ENCODE measurements at regions not wholly inside any gene's neighbourhood (a gene's known extent, or its start where the extent isn't known, plus 50 kb on each side); places are given as distances from the start of the nearest gene placed in this dataset.

GRCh38 chr5:174282391-174282790, 236.9 kb downstream of the NSG2 start:
- no peak for DNase-seq (ENCODE audit: extremely low read depth in 1 of 2, low read depth in 1 of 2)

GRCh38 chr5:174283211-174284005, 237.9 kb downstream of the NSG2 start:
- DNase-seq (ENCODE audit: extremely low read depth in 1 of 2, low read depth in 1 of 2): no peak

GRCh38 chr5:174284873-174285272, 239.4 kb downstream of the NSG2 start:
- no peak for DNase-seq (ENCODE audit: extremely low read depth in 1 of 2, low read depth in 1 of 2)

GRCh38 chr5:174287761-174288160, 242.3 kb downstream of the NSG2 start:
- DNase-seq (ENCODE audit: extremely low read depth in 1 of 2, low read depth in 1 of 2): no peak

- no peak for DNase-seq (ENCODE audit: extremely low read depth in 1 of 2, low read depth in 1 of 2)
Measured at GRCh38 chr5:174288439-174288838, 242.9 kb downstream of the NSG2 start.

- DNase-seq (ENCODE audit: extremely low read depth in 1 of 2, low read depth in 1 of 2): no peak
Measured at GRCh38 chr5:174291162-174291561, 245.7 kb downstream of the NSG2 start.

- no peak for DNase-seq (ENCODE audit: extremely low read depth in 1 of 2, low read depth in 1 of 2)
Measured at GRCh38 chr5:174292348-174292747, 246.8 kb downstream of the NSG2 start.

GRCh38 chr5:174293006-174293405, 247.5 kb downstream of the NSG2 start:
- DNase-seq (ENCODE audit: extremely low read depth in 1 of 2, low read depth in 1 of 2): no peak

GRCh38 chr5:174293481-174293880, 248.0 kb downstream of the NSG2 start:
- DNase-seq (ENCODE audit: extremely low read depth in 1 of 2, low read depth in 1 of 2): no peak

DNA sequence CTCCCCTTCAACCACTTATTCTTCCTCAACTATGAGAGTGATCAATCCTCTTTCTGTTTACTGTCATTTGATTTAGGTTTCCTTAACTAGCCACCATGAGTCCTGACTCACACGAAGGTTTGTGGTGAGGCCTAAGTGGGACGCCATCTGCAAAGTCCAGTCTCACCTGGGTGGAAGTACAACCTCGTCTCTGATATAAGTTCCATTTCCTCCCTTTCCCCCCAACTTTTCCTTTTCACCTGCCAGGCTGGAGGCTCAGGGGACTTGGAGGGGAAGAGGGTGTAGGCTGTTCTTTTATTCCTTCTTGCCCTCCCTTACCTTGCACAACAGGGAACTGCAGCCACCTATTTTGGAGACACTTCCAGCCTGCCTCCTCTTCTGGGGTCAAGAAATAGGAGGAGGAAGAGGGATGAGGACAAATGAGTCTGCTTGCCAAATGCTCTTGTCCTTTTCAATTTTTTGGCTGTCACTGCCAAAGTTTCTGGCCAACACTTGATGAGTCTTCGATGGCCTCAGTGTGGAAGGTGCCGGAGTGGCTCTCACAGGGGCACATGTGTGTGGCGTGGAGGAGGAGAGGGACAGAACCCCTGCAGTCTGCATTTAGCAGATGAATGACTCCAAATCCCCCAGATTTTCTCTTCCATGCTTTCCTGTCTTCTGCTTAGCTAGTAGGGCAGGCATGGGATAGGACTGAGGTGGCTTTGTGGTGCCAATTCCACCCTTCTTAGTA, 249.6 kb downstream of the NSG2 start:
- no peak for DNase-seq (ENCODE audit: extremely low read depth in 1 of 2, low read depth in 1 of 2)

GRCh38 chr5:174295702-174296436, 250.4 kb downstream of the NSG2 start:
- DNase-seq (ENCODE audit: extremely low read depth in 1 of 2, low read depth in 1 of 2): no peak

DNA sequence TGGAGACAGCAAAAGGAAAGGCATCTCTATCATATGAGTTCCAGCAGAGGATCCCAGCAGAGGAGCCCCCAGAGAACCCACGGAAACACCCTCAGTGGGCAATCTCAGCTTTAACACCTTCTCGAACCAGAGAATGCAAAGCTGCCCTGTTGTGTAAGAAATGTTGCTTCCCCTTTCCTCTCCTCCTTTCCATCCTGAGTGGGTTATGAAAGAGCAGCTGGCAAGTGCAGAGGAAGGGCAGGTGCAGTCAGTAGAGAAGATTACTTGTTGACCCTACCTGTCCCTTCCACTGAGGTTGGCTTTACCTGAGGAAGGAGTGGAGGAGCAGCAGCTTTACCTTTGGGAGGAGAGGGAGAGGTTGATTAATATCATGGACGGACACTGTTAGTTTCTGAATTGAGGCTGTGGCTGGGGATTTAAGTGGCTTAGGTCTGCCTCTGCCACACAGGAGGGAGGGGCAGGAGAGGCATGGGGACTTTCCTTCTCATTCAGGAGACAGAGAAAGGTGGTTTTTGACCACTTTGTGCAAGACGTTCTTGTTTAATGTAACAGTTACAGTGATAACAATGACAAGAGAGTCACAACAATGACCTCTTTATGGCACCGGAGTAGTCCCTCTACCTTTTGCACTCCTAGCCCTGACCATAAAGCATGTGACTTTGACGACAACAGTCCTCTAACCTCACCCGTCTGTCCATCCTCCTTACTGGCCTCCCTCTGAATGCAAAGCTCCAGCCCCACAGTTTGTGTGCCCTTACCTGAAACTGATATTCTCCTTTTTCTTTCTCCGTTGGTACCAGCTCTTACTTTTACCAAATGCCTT, 254.8 kb downstream of the NSG2 start:
- DNase-seq (ENCODE audit: extremely low read depth in 1 of 2, low read depth in 1 of 2): no peak

DNA sequence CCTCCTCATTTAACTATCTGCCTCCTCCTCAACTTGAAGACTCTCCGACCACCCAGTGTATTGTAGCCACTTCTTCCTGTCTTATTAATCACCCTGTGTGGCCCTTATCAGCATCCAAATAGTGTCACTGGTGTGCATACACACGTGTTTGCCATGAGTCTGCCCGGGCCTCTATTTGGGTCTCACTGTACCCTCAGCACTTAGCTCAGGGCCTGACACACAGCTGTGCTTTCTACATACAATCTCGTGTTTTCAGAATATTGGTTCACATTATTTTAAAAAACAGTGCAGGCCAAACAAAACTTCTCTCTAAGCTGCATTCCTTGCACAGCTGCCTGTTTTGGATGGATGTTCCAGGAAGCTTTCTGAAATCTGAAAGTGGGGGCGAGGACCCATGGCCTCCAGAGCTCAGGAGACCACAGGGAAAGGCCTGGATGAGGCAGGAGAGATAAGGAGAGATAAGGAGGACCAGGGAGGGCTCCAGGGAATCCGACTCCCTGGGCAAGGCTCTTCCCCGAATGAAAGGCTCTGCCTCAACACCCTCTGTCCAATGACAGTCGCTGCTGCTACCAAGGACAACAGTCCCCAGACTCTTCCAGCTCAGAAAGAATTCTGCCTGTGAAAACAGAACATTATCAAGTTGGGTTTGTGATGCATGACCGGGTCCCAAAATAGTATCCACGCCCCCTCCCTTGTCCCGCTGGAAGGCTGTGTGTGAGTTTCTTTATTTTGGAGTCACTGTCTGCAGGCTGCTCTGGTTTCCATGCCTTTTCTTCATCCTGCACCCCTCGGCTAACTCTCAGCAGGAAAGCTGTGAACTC, 255.6 kb downstream of the NSG2 start:
- DNase-seq (ENCODE audit: extremely low read depth in 1 of 2, low read depth in 1 of 2): no peak

DNA sequence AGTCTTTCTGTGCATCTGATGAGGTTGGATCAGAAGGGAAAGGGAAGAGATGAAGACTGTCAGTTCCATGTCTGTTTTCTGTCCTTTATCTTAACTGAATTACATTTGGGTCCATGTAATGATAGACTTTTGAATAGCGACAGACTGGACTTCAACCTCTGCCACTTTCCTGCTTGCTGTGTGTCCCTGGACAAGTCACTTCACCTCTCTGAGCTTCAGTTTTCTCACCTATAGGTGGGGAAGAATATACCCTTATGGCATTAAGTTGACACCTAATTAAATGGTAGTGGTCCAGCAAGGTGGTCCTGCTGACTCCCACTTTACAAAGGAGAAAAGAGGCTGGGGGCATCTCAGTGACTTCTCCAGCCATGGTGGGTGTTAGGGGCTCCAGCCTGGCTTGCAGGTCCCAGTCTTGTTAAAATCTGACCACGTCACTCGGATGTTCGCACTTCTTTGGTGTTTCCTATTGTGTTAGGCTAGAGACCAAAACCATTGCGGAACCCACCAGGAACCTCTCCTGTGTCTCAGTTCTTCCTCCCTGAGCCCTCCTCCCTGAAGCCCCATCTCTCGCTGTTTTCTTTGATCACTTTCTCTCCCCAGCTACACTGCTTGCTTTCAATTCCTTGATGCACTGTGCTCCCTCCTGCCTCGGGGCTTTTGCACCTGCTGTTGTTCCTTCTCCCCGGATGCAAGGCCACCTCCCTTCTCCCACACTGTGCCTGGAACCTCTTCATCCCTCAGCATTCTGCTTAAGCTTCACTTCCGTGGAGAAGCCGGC, 256.5 kb downstream of the NSG2 start:
- DNase-seq (ENCODE audit: extremely low read depth in 1 of 2, low read depth in 1 of 2): no peak

DNA sequence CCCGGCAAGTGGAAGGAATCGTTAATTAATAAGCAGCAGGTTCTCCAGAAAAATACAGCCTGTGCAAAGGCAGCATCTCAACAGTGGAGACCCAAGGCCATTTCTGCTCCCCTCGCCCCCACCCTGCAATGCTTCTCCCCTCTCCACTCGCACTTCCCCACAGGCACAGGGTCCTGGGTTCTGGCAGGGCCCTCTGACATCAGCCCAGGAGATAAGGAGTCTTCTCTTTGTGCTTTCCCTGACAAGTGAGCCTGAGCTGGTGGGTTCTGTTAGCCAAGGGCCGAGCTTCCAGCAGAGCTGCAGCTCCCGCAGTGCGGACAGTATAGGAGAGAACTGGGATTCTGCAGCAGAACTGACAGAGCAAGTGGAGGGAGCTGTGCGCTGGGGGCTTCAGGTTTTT, 257.5 kb downstream of the NSG2 start:
- DNase-seq (ENCODE audit: extremely low read depth in 1 of 2, low read depth in 1 of 2): no peak

DNA sequence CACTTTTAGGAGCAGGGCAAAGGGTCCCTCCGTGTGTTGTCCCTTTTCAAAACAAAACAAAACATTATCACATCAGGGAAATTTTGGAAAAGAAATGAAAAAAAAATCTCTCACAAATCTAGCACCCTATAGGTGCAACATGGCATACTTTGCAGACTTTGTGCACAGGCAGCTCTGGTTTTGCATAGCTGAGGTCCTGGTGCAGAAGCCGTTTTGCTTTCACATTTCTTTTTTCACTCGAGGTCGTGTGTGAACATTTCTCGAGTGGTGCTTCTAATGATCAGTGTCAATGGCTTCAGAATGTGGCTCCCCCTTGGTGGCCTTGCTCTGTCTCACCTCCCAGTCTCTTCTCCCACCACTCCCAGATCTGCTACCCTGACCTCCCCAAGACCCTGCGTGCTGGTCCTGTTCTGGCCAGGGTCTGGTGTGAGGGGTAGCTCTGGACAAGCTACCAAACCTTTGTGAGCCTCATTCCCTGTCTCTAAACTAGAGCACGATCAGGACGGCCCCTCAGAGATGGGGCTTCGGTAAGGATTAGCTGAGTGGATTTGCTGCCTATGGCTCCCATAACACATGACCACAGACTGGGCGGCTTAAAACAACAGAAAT, 258.0 kb downstream of the NSG2 start:
- no peak for DNase-seq (ENCODE audit: extremely low read depth in 1 of 2, low read depth in 1 of 2)

- DNase-seq (ENCODE audit: extremely low read depth in 1 of 2, low read depth in 1 of 2): no peak
Measured at GRCh38 chr5:174305241-174305681, 259.8 kb downstream of the NSG2 start.

GRCh38 chr5:174306345-174307030, 261.0 kb downstream of the NSG2 start:
- DNase-seq (ENCODE audit: extremely low read depth in 1 of 2, low read depth in 1 of 2): no peak

All from activated CD8-positive, alpha-beta memory T cell treated with anti-CD3 and anti-CD28 coated beads for 1 hour (primary cell).